ENCODE measurements at regions not wholly inside any gene's neighbourhood (a gene's known extent, or its start where the extent isn't known, plus 50 kb on each side); places are given as distances from the start of the nearest gene placed in this dataset.

DNA sequence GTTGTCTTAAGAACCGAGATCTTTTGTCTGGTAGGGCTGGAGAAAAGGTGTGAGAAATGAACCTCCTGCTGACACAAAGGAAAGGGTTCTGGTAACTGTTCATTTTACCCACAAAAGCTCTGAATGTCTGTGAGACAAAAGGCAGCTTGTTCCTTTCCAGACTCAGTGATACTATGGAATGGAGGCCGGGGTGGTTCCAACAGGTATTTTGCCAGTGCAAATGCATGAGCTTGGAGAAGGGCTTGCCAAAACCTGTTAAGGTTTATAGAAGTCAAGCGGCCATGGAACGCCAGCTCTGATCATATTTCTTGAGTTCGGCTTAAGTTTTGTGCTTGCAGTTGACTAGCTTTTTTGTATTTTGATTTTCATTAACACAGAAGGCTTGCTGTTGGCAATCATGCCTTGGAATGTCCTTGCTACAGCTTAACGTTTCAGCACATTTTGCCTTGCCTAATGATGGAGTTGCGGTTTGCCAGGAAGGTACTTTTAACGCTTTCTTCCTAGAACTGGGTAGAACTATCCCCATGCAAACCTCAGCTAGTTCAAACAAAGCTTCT, 328.6 kb downstream of the PIK3R1 start:
- DNase-seq (ENCODE audit: extremely low read depth in 1 of 11, low read depth in 9 of 11, low spot score in 4 of 11) = no peak

DNA sequence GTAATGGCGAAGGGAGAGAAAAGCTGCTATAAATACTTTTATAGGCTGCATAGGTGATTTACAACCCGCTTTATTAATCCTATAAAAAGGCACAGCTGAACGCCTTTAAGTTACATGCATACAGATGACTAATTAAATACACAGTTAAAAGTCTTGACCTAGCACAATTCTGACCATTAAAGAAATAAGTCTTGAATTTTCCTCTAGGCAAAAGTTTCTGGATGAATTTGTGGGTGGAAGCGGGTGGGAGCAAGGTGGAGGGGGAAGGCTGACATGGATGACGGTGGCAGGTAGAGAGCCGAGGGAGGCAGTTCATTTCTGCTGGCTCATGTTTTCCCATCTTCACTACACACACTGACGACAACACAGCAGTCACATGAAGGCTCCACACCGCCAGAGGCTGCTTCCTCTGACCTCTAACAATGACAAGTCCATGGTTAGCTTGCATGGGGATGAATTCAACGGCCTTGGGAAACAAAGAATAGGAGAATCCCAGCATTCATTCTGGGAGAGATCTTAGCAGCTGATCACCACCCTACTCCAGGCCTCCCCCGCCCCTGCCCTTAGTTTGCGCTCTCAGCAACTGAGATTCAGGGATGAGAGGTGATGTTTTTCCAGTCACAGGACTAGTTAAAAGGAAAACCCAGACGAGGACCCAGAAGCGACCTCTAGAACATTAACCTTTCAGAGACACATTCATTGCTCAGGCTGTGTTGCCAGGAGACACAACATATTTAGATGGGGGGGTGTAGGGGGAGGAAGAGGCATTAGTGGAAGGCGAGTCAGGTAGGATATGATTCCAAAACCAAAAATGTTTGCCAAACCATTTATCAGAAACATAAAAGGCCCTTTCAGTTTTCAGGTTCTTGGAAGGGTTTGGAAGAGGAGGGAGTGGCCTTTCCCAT, 329.3 kb downstream of the PIK3R1 start:
- peak in 7 of 11 donors; percentile 37 to 77 (median 59) for DNase-seq (ENCODE audit: extremely low read depth in 1 of 11, low read depth in 9 of 11, low spot score in 4 of 11)

DNA sequence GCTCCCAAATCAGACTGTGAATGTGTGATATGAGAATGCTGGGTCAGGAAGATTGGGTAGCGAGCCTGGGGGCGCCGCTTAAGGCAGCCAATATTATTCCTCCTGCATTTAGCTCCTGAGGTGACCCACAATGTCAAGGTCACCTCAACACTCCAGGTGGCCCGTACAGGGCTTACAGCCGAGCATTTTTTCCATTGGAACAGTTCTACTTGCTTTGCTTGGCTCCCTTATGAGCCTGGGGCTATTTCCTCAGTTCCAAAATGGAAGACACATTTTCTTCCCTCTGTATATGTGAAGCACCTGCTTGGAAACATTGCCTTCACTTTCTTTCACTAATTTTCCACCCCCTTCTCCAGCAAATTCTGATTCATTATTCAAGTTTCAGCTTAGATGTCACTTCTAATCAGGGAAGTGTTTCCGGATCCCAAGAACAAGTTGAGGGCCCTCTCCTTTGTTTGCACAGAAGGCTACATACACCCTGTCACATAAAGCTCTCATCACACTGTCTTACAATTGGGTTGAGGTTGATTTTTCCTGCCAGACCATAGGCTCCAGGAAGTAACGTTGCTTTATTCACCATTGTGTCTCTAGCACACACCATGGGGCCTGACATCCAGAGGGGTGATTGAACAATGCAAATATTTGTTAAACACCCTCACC, 330.2 kb downstream of the PIK3R1 start:
- no peak for DNase-seq (ENCODE audit: extremely low read depth in 1 of 11, low read depth in 9 of 11, low spot score in 4 of 11)

DNA sequence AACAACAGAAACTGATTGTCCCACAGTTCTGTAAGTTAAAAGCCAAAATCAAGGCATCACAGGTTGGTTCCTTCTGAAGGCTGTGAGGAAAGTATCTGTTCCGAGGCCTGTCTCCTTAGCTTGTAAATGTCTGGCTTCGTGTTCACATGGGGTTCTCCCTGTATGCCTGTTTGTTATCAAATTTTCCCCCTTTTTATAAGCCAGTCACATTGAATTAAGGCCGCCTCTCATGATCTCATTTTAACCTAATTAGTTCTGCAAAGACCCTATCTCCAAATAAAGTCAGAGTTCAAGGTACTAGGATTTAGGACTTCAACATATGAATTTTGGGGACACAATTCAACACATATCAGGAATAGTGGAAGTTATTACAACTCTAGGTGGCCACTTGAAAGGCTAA, 331.5 kb downstream of the PIK3R1 start:
- DNase-seq (ENCODE audit: extremely low read depth in 1 of 11, low read depth in 9 of 11, low spot score in 4 of 11) = no peak

DNA sequence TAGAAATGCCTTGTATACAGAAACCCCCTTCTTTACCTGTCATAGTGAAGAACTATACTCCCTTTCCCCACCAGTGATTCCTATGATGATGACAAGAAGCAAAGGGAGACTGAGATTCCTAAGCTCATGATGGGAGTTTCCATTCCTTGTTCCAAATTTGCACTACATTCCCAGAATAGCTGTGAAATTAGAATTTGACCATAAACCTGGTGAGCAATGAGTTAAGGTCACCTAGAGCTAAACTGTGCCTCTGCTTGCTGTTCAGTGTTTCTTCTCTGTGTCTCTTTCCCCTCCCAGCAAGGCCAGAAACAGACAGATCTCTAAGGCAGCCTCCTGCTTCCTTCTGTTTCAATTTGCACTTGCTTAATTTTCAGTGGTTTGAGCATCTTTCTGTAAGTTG, 332.1 kb downstream of the PIK3R1 start:
- no peak for DNase-seq (ENCODE audit: extremely low read depth in 1 of 11, low read depth in 9 of 11, low spot score in 4 of 11)

DNA sequence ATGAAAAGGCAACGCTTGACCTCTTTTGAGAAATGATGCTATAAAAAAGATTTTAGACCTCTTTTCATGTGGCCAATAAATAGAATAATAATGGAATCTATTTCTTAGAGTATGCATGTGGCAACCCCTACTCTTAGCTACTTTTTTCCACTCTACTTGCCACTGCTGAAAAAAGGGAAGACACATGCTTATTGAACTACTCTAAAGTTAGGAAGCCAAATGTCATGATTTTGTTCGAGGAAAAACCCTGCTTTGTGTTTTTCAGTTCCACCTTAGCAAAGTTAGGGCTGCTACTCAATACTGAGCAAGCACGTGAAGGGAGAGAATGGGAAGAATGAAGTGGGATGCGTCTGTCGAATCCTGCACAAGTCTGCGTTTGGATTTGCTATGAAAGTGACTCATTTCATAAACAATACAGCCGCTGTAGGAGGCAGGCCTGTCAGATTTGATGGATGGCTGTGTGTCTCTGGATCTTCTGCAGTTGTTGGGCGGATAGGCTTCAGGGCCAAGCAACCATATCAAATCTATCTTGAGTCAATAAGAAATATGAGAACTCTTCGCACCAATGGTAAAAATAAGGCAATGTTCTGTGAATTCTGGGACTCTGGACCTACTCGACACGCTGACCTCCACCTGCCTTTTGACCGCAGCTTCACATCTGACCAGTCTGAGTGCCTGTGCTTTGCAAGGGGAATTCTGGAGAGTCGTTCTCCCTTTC, 333.6 kb downstream of the PIK3R1 start:
- peak in 1 of 11 donors; percentile 59 for DNase-seq (ENCODE audit: extremely low read depth in 1 of 11, low read depth in 9 of 11, low spot score in 4 of 11)

DNA sequence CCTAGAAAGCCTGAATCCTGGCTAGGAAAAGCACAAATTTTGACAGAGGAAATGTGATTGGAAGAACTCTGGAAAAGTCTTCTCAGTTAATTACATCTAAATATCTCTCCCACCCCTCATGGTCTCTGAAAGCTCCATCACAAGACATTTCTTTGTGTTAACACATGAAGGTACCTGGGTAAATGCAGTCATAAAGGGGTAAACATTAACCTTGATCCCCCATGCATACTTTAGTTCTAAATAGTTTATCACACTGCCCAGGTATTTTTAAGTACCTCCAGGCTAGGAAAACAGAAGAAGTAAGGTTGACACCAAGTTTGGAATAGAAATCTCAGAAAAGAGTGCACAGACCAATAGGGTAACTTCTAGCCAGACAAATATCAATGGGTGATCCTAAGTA, 334.5 kb downstream of the PIK3R1 start:
- no peak for DNase-seq (ENCODE audit: extremely low read depth in 1 of 11, low read depth in 9 of 11, low spot score in 4 of 11)

DNA sequence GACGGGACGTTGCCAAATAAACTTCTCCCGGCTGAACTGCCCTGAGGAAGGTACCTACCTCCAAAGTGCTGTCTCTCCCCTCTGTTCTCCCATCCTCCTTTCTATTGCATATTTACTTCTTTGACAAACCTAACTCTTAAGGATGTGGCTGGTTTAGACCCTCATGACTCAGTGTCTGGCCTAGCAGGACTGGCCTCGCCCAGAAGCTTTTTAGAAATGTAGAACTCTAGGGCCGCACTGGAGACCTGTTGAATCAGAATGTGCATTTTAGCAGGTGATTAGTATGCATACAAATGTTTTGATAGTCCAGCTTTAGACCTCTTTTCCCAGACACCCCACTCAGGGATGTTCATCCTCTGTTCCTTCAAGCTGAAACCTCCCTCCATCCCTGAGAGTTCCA, 335.9 kb downstream of the PIK3R1 start:
- DNase-seq (ENCODE audit: extremely low read depth in 1 of 11, low read depth in 9 of 11, low spot score in 4 of 11) = no peak

DNA sequence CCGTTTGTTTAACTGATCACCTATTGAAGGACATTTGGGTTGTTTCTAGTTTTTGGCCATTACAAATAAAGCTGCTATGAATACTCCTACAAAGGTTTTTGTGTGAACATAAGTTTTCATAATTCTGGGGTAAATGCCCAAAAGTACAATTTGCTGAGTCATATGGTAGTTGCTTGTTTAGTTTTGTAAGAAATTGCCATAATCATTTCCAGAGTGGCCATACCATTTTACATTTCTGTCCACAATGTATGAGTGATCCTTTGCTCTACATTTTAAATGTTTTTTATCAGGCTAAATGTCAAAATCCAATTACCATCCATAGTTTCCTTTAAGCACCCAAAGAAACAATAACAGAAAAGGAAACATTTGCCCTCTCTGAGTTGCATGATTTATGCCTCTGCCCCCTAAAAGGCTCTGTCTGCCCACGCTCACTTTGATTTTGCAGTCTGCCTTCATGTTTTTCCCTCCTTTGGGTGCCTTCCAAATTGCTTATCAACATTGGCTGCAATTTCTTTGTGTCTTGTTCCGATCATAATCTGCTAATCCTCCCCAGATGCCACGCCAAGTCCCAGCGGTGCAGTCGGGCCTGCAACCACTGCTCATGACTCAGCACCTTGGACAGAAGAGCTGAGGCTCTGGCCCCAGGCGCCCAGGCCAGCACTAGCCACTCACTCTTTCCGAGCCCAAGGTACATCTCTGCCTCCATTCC, 339.2 kb downstream of the PIK3R1 start:
- no peak for DNase-seq (ENCODE audit: extremely low read depth in 1 of 11, low read depth in 9 of 11, low spot score in 4 of 11)

DNA sequence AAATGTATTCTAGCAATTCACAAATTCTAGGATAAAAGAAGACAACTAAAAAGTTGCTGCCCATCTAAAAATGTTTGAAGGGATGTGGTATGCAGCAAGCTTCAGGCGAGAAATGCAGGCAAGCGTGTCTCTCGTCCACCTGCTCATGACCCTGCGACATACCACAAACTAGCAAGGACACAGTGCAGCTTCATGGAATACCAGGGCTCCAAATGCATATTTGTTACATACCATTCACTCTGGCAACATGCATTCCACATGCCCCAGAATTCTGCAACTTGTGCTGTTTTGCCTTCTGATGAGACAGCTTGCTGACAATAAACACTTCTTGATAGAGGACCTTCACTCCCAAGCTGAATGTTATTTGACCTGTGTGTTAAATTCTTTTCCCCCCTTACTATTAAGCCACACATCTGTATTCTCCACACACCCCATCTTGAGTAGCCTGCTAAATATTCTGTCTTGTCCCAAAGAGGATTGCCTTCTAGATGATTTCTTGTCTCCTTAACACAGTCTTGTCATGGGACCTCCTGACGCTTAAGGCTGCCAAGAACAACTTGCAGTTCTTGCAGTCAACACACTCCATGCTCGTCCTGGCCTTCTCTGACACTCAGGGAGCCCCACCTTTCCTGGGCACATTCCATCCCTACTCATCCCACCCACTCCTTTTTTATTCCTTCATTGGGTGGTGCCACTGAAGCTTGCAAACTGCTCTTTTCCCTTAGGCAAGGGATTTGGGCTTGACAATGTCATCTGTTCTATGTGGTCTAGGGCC, 340.5 kb downstream of the PIK3R1 start:
- DNase-seq (ENCODE audit: extremely low read depth in 1 of 11, low read depth in 9 of 11, low spot score in 4 of 11) = peak in 1 of 11 donors; percentile 57

DNA sequence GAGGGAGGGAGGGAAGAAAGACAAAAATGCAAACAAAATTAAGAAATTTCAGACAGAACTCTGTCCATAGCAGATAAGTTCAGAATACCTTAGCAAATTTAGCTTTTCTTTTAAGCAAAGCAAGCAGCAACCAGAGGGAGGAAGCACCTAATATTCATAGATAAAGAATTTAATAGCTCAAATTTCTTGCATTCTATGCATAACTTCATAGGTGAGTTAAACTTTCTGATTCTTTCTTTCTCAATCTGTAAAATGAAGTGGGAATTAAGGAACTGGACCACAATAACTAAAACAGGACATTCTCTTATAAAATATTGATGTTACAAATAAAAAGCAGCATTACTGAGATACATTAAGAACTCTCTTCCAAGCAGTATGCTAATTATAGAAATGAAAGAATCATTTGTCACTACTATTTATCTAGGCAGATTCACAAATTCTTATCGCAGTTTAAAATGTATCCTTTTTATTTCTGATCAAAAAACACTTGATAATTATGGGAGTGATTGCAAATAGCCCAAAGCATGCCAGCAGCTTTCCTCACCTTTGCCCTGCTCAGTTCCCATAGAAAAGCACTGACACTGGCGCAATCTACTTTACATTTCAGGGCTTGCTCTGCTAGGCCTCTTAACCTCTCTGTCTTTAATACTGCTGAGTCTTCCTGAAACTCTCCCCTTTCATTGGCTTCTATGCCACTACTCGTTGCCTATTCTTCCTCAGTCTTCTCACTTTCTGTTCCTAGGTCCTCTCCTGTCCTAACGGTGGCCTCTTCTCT, 341.8 kb downstream of the PIK3R1 start:
- DNase-seq (ENCODE audit: extremely low read depth in 1 of 11, low read depth in 9 of 11, low spot score in 4 of 11) = no peak

DNA sequence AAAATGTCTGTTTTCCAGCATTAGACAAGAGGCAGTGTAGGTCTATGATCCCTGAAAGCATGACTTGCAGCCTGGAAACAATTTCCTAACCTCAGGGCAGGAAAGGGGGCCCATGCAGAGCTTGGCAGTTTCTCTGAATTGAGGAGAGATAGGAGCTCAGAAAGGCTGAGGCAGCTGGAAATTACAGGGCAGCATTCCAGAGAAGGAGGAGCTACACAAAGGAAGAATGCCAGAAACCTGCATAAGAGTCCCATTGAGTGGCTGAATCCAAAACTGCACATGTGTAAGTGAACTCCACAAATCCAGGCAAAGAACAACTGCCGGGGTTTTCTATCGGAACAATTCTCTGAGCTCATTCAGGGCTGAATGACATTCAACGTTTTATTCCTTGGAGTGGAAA, 346.8 kb downstream of the PIK3R1 start:
- peak in 9 of 11 donors; percentile 41 to 68 (median 57) for DNase-seq (ENCODE audit: extremely low read depth in 1 of 11, low read depth in 9 of 11, low spot score in 4 of 11)

DNA sequence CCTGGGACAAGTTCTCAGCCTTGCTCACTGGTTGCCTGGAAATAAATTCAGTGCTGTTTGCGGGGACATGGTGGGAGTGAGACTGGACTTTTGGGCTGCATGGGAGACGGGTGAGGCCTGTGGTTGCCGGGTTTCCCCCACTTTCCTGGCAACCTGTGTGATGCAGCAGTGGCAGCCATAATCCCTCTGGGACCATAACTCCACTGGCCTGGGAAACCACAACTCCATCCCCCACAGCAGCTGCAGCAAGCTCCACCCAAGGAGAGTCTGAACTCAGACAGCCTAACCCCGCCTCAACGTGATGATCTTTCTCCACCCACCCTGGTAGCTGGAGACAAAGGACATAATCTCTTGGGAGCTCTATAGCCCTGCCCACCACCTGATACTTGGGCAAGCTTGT, 349.9 kb downstream of the PIK3R1 start:
- no peak for DNase-seq (ENCODE audit: extremely low read depth in 1 of 11, low read depth in 9 of 11, low spot score in 4 of 11)

DNA sequence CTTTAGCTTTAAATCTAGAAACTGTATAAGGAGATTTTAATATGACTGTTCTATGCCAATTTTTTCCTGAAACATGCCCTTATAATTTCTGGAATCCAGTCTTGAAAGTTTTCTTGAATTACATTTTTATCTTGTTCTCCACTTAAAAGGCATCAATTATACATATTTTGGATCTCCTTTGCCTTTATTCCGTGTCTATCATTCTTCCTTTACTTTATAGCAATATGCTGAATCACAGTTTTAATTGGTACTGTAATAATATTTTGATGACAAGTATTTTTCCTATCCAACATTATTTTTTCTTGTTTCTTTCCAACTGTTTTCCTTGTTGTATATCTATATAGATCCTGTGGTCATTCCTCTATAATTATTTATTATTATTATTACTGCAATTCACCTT, 361.2 kb downstream of the PIK3R1 start:
- no peak for DNase-seq (ENCODE audit: extremely low read depth in 1 of 11, low read depth in 9 of 11, low spot score in 4 of 11)

DNA sequence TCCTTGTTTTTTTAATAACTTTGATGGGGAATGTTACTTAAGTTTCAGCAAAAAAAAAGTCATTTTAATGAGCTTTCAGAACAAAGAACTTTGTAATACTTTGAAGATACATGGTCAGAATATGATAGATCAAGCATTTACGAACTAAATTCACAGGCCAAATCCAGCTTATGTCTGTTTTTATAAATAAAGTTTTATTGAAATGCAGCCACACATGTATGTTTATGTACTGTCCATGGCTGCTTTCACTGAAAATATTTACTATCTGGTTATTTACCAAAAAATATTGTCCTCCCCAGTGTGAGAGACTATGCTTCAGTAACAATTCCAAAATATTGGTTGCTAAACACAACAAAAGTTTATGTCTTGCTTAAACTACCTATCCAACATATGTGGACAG, 366.7 kb downstream of the PIK3R1 start:
- DNase-seq (ENCODE audit: extremely low read depth in 1 of 11, low read depth in 9 of 11, low spot score in 4 of 11) = no peak

DNA sequence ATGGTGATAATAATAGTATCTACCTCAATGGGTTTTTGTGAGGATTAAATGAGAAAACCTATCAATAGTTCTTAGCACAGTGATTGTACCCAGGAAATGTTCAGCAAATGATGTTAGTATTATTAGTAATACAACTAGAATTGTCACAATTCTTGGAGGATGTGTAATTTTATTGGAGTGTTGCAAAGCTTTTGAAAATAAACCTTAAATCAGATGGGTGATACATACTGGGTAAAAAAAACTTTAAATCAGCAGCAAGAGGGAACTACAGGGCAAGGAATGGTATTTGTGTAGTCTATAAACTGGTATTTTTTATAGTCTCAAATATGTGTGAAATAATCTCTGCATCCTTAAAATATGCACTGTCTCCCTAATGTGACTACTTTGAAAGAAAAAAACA, 371.6 kb downstream of the PIK3R1 start:
- DNase-seq (ENCODE audit: extremely low read depth in 1 of 11, low read depth in 9 of 11, low spot score in 4 of 11) = no peak

DNA sequence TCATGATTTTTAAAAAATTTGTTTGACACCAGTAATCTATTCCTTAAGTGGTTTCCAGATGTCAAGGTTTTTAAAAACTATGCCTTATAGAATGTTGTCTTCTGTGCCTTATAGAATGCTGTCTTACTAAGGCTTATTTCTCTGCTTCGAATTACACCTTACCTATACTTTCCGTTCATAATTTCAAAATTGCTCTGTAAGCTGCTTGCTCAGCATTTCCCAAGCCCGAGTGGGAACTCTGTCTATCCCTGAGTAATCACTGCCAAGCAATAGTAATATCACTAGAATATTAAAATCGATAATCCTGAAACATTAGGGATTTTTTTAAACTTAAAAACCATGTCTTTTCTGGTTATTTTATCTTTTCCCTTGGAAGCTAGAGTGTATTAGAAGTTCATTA, 376.3 kb downstream of the PIK3R1 start:
- DNase-seq (ENCODE audit: extremely low read depth in 1 of 11, low read depth in 9 of 11, low spot score in 4 of 11) = no peak

DNA sequence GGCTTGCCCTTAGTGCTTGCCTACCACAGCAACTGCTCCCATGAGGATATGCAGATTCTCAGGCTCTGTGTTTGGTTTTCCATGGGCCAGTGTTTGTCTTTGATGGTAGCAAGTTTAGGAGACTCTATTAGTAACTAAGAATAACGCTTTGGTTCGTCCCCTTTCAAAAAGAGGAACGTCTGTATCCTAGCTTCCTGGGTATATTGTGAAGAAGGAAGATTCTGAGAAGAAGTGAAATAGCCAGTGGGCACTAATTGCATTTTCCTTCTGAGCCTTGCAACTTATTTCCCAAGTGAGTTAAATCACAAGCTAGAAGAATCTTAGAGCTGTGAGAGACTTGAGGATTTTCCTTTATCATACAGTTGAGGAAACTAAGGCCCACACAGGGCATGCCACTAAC, 376.8 kb downstream of the PIK3R1 start:
- no peak for DNase-seq (ENCODE audit: extremely low read depth in 1 of 11, low read depth in 9 of 11, low spot score in 4 of 11)

Measured in renal cortex interstitium (tissue), 11 donors.